ENCODE measurements at regions not wholly inside any gene's neighbourhood (a gene's known extent, or its start where the extent isn't known, plus 50 kb on each side); places are given as distances from the start of the nearest gene placed in this dataset.

DNA sequence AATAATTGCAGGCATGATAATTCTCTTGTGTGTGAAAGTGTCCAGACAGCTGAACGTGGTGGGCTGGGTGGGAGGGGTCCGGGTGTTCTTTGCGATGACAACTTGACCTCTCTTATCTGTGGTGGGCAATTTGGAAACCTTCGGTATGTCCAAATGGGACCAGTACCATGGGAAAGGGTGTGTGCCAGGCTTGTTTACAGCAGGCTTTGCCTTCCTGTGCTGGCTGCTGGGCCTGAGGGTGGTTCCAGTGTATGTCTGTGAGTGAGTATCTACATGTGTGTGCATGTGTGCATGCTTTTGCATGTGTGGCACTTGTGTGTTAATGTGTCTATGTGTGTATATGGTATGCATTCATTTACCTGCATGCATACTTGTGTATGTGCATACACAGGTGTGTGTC lies 166.4 kb downstream of the GADD45G start:
- TF ChIP-seq, protein P1, sequence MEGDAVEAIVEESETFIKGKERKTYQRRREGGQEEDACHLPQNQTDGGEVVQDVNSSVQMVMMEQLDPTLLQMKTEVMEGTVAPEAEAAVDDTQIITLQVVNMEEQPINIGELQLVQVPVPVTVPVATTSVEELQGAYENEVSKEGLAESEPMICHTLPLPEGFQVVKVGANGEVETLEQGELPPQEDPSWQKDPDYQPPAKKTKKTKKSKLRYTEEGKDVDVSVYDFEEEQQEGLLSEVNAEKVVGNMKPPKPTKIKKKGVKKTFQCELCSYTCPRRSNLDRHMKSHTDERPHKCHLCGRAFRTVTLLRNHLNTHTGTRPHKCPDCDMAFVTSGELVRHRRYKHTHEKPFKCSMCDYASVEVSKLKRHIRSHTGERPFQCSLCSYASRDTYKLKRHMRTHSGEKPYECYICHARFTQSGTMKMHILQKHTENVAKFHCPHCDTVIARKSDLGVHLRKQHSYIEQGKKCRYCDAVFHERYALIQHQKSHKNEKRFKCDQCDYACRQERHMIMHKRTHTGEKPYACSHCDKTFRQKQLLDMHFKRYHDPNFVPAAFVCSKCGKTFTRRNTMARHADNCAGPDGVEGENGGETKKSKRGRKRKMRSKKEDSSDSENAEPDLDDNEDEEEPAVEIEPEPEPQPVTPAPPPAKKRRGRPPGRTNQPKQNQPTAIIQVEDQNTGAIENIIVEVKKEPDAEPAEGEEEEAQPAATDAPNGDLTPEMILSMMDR (tag by site-specific recombination; IDR thresholded peaks at IDR 0.05) = no peak
- TF ChIP-seq, protein P2, sequence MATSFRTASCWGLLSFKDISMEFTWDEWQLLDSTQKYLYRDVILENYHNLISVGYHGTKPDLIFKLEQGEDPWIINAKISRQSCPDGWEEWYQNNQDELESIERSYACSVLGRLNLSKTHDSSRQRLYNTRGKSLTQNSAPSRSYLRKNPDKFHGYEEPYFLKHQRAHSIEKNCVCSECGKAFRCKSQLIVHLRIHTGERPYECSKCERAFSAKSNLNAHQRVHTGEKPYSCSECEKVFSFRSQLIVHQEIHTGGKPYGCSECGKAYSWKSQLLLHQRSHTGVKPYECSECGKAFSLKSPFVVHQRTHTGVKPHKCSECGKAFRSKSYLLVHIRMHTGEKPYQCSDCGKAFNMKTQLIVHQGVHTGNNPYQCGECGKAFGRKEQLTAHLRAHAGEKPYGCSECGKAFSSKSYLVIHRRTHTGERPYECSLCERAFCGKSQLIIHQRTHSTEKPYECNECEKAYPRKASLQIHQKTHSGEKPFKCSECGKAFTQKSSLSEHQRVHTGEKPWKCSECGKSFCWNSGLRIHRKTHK (tag by site-specific recombination; IDR thresholded peaks at IDR 0.05) = no peak
- TF ChIP-seq HOXA7 (CRISPR knock-in tag; IDR thresholded peaks at IDR 0.05; ENCODE audit: borderline replicate concordance) (no peak), ZNF19 (tag by site-specific recombination; IDR thresholded peaks at IDR 0.05; ENCODE audit: low read depth) (no peak)
- TF ChIP-seq, protein P3, sequence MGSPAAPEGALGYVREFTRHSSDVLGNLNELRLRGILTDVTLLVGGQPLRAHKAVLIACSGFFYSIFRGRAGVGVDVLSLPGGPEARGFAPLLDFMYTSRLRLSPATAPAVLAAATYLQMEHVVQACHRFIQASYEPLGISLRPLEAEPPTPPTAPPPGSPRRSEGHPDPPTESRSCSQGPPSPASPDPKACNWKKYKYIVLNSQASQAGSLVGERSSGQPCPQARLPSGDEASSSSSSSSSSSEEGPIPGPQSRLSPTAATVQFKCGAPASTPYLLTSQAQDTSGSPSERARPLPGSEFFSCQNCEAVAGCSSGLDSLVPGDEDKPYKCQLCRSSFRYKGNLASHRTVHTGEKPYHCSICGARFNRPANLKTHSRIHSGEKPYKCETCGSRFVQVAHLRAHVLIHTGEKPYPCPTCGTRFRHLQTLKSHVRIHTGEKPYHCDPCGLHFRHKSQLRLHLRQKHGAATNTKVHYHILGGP (tag by site-specific recombination; IDR thresholded peaks at IDR 0.05) = no peak
